ENCODE measurements at regions not wholly inside any gene's neighbourhood (a gene's known extent, or its start where the extent isn't known, plus 50 kb on each side); places are given as distances from the start of the nearest gene placed in this dataset.

- no peak for TF ChIP-seq POLR2AphosphoS5 (IDR thresholded peaks at IDR 0.05; ENCODE audit: low read depth, low read length)
- no peak for TF ChIP-seq POLR2A (IDR thresholded peaks at IDR 0.05; ENCODE audit: low read depth, low read length)
- no peak for TF ChIP-seq TAF1 (IDR thresholded peaks at IDR 0.05; ENCODE audit: low read depth, low read length)
- TF ChIP-seq POU2F2 (IDR thresholded peaks at IDR 0.05; ENCODE audit: low read depth, low read length): no peak
- no peak for TF ChIP-seq SPI1 (IDR thresholded peaks at IDR 0.05; ENCODE audit: low read depth, low read length)
- TF ChIP-seq PAX5 (IDR thresholded peaks at IDR 0.05; ENCODE audit: insufficient read depth, low read length, severe bottlenecking): no peak
Measured at GRCh38 chr7:142450206-142450605, 192.3 kb upstream of the PRSS58 start.
